ENCODE measurements at regions not wholly inside any gene's neighbourhood (a gene's known extent, or its start where the extent isn't known, plus 50 kb on each side); places are given as distances from the start of the nearest gene placed in this dataset.

DNA sequence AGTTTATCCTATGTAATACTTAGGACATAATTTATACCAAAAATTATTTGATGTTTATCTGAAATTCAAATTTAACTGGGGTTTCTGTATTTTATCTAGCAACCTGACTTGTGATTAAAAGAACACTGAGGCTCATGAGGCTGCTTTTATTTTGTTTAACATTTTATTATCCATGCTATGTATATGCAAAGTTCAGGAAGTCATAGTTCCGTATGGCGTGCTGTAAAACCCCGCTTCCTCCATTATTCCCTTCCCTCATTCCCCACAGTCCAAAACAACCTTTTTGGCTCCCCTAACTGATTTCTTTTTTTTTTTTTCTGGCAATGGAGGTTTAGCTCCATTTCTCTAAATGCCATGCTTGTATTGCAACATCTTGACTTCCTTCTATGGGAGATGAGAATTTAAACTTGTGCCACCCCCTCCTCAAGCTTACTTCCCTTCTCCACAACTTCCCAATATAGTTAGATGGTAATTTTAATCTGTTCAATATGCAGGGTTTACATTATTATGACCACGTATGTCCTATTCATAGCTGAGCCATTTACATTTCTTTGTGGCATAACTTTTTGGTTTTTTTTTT, 138.0 kb upstream of the DNAH14 start:
- no peak overlapping the region for H3K4me3 ChIP-seq (ENCODE audit: low read depth, low read length)
- TF ChIP-seq, protein P1, sequence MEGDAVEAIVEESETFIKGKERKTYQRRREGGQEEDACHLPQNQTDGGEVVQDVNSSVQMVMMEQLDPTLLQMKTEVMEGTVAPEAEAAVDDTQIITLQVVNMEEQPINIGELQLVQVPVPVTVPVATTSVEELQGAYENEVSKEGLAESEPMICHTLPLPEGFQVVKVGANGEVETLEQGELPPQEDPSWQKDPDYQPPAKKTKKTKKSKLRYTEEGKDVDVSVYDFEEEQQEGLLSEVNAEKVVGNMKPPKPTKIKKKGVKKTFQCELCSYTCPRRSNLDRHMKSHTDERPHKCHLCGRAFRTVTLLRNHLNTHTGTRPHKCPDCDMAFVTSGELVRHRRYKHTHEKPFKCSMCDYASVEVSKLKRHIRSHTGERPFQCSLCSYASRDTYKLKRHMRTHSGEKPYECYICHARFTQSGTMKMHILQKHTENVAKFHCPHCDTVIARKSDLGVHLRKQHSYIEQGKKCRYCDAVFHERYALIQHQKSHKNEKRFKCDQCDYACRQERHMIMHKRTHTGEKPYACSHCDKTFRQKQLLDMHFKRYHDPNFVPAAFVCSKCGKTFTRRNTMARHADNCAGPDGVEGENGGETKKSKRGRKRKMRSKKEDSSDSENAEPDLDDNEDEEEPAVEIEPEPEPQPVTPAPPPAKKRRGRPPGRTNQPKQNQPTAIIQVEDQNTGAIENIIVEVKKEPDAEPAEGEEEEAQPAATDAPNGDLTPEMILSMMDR (IDR thresholded peaks at IDR 0.05; ENCODE audit: control insufficient read depth, extremely low read depth, insufficient read depth): no peak
- no peak for DNase-seq (ENCODE audit: low read depth)

DNA sequence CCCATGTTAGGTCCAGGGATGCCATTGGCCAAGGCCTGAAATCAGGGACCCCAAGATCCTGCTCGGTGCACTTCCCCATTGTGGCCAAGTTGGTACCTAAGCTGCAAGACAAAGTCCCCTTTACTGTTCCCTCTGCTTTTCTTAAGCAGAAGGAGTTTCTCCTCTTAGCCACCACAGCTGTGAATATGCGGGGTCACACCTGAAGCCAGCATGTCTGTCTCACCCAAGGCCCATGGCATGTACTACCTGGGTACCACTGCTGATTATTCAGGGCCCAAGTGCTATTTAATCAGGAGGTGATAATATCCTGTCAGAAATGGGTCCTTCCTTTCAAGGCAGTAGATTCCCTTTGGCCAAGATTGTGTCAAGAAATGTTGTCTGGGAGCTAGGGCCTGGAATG, 133.9 kb upstream of the DNAH14 start:
- TF ChIP-seq, protein P1 (IDR thresholded peaks at IDR 0.05; ENCODE audit: control insufficient read depth, extremely low read depth, insufficient read depth): no peak
- DNase-seq (ENCODE audit: low read depth): no peak
- H3K4me3 ChIP-seq (ENCODE audit: low read depth, low read length): no peak overlapping the region

DNA sequence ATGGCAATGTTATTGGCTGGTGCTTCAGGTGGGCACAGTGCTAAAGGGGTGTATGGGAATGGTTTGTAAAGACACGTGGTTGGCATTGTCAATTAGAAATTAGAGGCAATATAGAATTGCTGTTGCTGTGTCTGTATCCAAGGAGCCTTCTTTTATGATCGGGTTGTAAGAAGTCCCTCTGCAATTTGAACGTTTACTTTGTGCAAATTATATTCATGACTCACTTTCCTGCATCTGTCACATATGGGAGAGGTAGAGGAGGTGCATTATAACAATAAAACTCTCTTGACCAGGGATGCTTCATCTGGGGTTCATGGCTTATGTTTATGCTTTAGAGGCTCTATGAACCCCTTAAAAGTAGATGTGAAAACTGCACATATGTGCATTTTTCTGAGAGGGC, 130.4 kb upstream of the DNAH14 start:
- TF ChIP-seq, protein P1 (IDR thresholded peaks at IDR 0.05; ENCODE audit: control insufficient read depth, extremely low read depth, insufficient read depth): no peak
- DNase-seq (ENCODE audit: low read depth): no peak

DNA sequence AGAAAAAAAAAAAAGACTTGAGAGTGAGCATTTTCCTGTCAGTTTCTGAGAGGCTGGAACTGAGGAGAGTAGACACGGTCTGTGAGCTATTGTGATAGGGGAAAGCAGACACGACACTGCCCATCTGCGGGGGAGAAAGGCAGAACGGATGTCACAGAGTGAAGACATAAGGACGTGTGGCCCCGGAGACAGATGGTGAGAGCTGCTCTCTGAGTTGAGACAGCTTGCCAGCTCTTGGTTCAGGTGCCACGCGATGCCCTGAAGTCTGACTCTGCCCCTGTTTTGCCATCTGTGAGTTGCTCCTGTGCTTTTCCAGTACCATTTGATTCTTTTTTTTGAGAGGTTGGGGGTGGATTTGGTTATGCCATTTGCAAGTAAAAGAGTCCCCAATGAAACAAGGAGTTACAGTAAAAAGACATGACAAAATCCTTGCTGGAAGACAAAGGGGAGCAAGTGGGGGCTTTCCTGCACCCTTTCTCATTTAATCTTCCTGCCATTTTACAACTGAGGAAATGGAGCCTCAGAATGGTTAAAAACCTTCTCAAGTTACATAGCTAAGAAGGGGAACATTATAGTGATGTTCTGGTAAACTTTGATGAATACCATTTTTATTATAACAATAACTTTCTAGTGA, 128.9 kb upstream of the DNAH14 start:
- TF ChIP-seq, protein P1 (IDR thresholded peaks at IDR 0.05; ENCODE audit: control insufficient read depth, extremely low read depth, insufficient read depth): no peak
- no peak overlapping the region for H3K4me3 ChIP-seq (ENCODE audit: low read depth, low read length)
- DNase-seq (ENCODE audit: low read depth): no peak

More for the DNA sequence above, 130.4 kb upstream of the DNAH14 start:
- no peak overlapping the region for H3K4me3 ChIP-seq (ENCODE audit: low read depth, low read length)

DNA sequence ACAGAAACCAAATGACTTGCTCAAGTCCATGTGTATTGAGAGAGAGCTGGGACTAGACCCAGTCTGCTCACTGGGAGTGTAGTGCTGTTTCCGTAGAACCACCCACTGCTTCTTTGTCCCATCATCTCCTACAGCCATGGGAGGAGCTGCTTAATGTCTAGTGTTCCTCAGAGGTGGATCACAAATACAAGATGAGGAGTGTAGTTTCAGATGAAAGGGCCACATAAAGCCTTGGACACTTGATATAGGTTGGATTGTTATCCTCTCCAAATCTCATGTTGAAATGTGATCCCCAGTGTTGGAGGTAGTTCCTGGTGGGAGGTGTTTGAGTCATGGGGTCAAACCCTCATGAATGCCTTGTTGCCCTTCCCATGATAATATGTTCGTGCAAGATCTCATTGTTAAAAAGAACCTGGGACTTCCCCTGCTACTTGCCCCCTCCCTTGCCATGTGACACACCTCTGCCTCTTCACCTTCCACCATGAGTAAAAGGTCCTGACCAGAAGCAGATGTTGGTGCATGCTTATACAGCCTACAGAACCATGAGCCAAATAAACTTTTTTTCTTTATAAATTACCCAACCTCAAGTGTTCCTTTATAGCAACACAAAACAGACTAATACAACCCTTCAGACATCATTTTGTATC, 127.5 kb upstream of the DNAH14 start:
- H3K4me3 ChIP-seq (ENCODE audit: low read depth, low read length): no peak overlapping the region
- no peak for DNase-seq (ENCODE audit: low read depth)
- TF ChIP-seq, protein P1 (IDR thresholded peaks at IDR 0.05; ENCODE audit: control insufficient read depth, extremely low read depth, insufficient read depth): no peak

DNA sequence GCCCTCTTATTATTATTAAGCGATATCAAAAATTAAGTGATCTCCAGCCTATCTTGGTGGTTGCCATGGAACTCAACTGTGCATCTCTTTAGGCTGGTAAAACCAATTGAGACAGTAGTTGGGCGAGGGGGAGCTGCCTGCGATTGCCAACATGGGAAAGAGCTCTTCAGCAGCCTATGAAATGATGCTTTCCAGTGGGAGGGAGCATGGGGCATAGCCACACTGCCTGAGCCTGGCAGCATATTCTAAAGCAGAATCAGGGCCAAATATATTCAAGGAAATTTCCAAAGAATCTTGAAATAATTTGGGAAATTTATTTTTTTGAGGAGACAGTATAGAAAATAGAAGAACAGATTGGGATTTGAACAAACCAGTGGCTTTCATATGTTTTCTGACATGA, 126.9 kb upstream of the DNAH14 start:
- no peak for DNase-seq (ENCODE audit: low read depth)
- H3K4me3 ChIP-seq (ENCODE audit: low read depth, low read length): no peak overlapping the region
- TF ChIP-seq, protein P1 (IDR thresholded peaks at IDR 0.05; ENCODE audit: control insufficient read depth, extremely low read depth, insufficient read depth): no peak

All from LNCaP clone FGC (cell line).